Mesothelial cell of epicardium (in vitro differentiated cells): ENCODE measurements at regions not wholly inside any gene's neighbourhood (a gene's known extent, or its start where the extent isn't known, plus 50 kb on each side); places are given as distances from the start of the nearest gene placed in this dataset.

ENCODE experiments used
- DNase-seq, 2 experiments: peaks; one replicate each; pipeline ENCODE4 v3.0.0; 2021; ENCODE audit warnings: low spot score in 2 of 2; ENCODE audit not compliant: unreplicated experiment in 2 of 2
- H3K27ac Mint-ChIP-seq: 2 replicates; pipeline ENCODE4 v1.8.0; 2021; ENCODE audit warnings: mixed read lengths
- H3K27me3 Mint-ChIP-seq: 2 replicates; pipeline ENCODE4 v1.8.0; 2021; ENCODE audit warnings: low read depth, mixed read lengths
- H3K36me3 Mint-ChIP-seq: 2 replicates; pipeline ENCODE4 v1.8.0; 2021; ENCODE audit warnings: mixed read lengths
- H3K4me1 Mint-ChIP-seq: 2 replicates; pipeline ENCODE4 v1.8.0; 2021; ENCODE audit warnings: mixed read lengths
- H3K4me3 Mint-ChIP-seq: 2 replicates; pipeline ENCODE4 v1.8.0; 2021; ENCODE audit warnings: mild to moderate bottlenecking, moderate library complexity, mixed read lengths
- H3K9me3 Mint-ChIP-seq: 2 replicates; pipeline ENCODE4 v1.8.0; 2021; ENCODE audit warnings: mixed read lengths
- TF ChIP-seq, protein P1 (sequence below): fragments of 200-600 bp; sonication (generic); IDR thresholded peaks from one replicate; pipeline ENCODE4 v1.5.0; 2021; ENCODE audit warnings: antibody characterized with exemption; ENCODE audit not compliant: unreplicated experiment

DNA sequence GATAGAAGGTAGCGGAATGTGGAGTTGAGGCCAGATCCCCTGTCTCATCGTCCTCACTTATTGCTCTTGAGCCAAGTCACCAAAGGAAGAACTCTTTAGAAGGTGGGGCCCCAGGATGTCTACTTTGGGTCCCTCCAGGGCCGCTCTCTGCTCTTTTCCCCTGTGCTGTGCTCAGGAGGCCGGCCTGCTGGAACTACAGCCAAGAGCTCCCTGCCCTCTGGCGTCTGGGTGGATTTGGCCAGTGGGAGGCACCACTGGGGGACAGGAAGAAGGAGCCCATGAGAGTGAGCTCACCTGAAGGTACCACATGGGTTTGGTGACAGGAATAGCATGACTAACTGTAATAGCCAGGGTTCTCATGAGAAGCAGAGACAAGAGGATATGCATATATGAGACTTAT lies 97.7 kb upstream of the FAM180A start:
- no peaks in the 10 kb centered on the region for H3K9me3 Mint-ChIP-seq
- no peaks in the 10 kb centered on the region for H3K4me1 Mint-ChIP-seq
- TF ChIP-seq, protein P1, sequence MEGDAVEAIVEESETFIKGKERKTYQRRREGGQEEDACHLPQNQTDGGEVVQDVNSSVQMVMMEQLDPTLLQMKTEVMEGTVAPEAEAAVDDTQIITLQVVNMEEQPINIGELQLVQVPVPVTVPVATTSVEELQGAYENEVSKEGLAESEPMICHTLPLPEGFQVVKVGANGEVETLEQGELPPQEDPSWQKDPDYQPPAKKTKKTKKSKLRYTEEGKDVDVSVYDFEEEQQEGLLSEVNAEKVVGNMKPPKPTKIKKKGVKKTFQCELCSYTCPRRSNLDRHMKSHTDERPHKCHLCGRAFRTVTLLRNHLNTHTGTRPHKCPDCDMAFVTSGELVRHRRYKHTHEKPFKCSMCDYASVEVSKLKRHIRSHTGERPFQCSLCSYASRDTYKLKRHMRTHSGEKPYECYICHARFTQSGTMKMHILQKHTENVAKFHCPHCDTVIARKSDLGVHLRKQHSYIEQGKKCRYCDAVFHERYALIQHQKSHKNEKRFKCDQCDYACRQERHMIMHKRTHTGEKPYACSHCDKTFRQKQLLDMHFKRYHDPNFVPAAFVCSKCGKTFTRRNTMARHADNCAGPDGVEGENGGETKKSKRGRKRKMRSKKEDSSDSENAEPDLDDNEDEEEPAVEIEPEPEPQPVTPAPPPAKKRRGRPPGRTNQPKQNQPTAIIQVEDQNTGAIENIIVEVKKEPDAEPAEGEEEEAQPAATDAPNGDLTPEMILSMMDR = no peak
- no peak overlapping the region for H3K4me3 Mint-ChIP-seq
- H3K27ac Mint-ChIP-seq = no peak overlapping the region
- H3K36me3 Mint-ChIP-seq = no peaks in the 10 kb centered on the region
- no peaks in the 10 kb centered on the region for H3K27me3 Mint-ChIP-seq
- no peak for DNase-seq

DNA sequence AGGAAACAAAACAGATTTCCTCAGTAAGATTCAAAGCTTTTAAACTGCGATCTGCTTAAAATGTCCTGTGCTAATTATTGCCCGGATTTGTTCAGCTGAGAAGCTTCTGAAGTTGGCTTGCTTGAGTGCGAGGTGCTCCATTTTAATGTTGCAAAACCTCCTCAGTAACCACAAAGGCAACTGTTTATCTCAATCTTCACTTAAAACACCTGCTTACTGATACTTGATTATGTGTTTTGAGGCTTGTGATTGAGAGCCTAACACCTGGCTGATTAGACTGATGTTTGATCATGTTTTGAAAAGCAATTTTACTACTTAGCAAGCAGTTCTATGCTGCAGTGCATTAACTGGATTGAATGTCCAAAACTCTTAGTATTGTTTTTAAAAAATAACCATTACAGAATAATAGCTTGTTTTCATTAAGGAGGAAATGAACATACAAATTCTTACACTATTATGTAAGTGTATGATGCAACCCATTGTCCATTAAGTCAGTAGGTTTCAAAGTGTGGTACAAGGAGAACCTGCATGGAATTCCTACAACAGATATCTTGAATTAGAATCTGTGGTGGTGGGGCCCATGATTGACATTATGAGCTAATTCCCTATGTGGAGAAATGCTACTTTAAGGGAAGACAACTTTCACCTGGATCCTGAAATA lies 96.9 kb upstream of the FAM180A start:
- Mint-ChIP-seq H3K4me1 (no peaks in the 10 kb centered on the region), H3K9me3 (no peaks in the 10 kb centered on the region), H3K27me3 (no peaks in the 10 kb centered on the region), H3K27ac (no peak overlapping the region), H3K4me3 (no peak overlapping the region), H3K36me3 (no peaks in the 10 kb centered on the region)
- TF ChIP-seq, protein P1 = no peak
- DNase-seq = no peak

DNA sequence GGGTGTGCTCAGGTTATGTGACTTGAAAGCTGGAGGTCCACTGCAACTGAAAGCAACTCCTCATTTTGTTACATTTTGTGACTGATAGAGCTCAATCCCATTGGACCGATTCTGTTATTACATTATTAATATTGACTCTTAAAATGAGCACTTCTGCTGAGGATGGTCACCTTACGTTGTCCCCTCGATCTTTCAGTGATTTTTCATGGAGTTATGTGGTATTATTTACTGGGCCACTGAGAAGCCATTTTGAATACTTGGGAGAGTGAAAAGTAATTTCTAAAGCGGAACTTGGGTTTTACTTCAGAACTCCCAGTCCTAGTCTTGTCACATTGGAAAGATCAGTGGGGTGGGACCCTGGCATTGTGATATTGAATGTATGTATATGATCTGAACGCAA lies 96.3 kb upstream of the FAM180A start:
- Mint-ChIP-seq H3K4me3 (no peak overlapping the region), H3K27me3 (no peaks in the 10 kb centered on the region), H3K27ac (no peak overlapping the region), H3K36me3 (no peaks in the 10 kb centered on the region), H3K4me1 (no peaks in the 10 kb centered on the region), H3K9me3 (no peaks in the 10 kb centered on the region)
- DNase-seq = no peak
- TF ChIP-seq, protein P1 = no peak

DNA sequence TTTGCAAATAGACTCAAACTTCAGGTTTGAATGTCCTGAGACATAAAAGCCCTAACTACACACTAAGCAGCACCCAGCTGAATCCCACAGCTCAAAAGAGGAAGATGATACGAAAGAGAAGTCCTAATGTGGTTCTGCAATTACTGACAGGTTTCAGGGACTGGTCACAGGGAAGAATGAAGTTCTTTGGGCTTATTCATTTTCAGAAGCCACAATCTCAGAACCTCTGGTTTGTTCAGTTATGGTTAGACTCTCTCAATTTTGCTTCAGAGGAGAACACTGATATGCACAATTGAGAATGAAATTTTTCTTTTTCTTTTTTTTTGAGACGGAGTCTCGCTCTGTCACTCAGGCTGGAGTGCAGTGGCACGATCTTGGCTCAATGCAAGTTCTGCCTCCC lies 94.6 kb upstream of the FAM180A start:
- Mint-ChIP-seq H3K4me1 (no peaks in the 10 kb centered on the region), H3K27ac (no peak overlapping the region), H3K27me3 (no peaks in the 10 kb centered on the region), H3K36me3 (no peaks in the 10 kb centered on the region), H3K4me3 (no peak overlapping the region), H3K9me3 (no peaks in the 10 kb centered on the region)
- TF ChIP-seq, protein P1 = no peak
- no peak for DNase-seq

DNA sequence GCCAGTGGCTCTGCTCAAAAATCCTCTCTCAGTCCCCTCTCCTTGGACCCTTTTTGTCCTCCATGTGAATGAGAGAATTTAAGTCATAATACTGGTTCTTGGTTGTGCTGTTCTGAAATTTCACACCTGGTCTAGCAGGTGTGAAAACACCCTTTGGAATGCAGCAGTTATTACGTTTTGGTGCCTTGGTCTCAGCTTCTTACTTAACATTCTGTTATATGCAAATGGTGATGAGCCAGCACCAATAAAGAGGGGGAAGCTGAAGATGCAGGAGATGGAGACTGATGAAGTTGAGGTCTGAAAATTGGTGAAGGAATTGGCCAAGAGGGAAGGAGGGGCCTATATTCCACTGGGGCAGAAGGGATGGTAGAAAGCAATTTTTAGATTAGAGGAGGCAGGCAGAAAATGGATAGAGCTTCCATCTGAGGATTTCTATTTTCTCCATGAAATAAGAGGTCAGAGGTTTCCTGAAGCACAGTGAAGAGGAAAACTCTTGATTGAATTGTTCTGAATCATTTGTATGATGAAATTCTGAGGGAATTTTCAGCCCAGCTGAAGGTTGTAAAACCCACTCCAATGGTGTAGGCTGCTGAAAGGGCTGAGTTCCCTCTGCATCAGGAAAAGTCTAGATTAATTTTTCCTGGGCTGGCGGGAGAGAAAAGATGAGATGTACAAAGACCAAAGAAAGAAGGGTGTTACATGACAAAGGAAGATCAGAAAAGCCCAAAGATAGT lies 94.0 kb upstream of the FAM180A start:
- TF ChIP-seq, protein P1 = no peak
- DNase-seq = no peak
- Mint-ChIP-seq H3K36me3 (no peaks in the 10 kb centered on the region), H3K9me3 (no peaks in the 10 kb centered on the region), H3K27ac (no peak overlapping the region), H3K27me3 (no peaks in the 10 kb centered on the region), H3K4me3 (no peak overlapping the region), H3K4me1 (no peaks in the 10 kb centered on the region)
